ENCODE measurements at regions not wholly inside any gene's neighbourhood (a gene's known extent, or its start where the extent isn't known, plus 50 kb on each side); places are given as distances from the start of the nearest gene placed in this dataset.

GRCh38 chr7:67644151-67644550, 647.5 kb downstream of the TYW1 start:
- DNase-seq (ENCODE audit: insufficient read length, low spot score, missing footprints) = no peak
- no peak for TF ChIP-seq CTCF (IDR thresholded peaks at IDR 0.05; ENCODE audit: extremely low read depth, low read depth, low read length)
- H3K4me2 ChIP-seq (ENCODE audit: insufficient read depth, low read length) = no peak overlapping the region
- H3K9me3 ChIP-seq (ENCODE audit: low read depth, low read length) = no peaks in the 10 kb centered on the region
- H3K27ac ChIP-seq (ENCODE audit: low read depth, low read length) = no peak overlapping the region
- H3K79me2 ChIP-seq (ENCODE audit: insufficient read depth, low read length) = no peaks in the 10 kb centered on the region
- H4K20me1 ChIP-seq (ENCODE audit: insufficient read depth, low read length) = no peaks in the 10 kb centered on the region
- H3K27me3 ChIP-seq (ENCODE audit: insufficient read depth, low read length) = no peaks in the 10 kb centered on the region
- no peaks in the 10 kb centered on the region for H3K36me3 ChIP-seq (ENCODE audit: insufficient read depth, low read length)
- H2AFZ ChIP-seq (ENCODE audit: low read length) = no peak overlapping the region
- H3K4me3 ChIP-seq (ENCODE audit: insufficient read depth, low read length) = no peak overlapping the region
- no peaks in the 10 kb centered on the region for H3K4me1 ChIP-seq (ENCODE audit: insufficient read depth, low read length)

GRCh38 chr7:67652937-67653336, 656.3 kb downstream of the TYW1 start:
- H4K20me1 ChIP-seq (ENCODE audit: insufficient read depth, low read length) = no peaks in the 10 kb centered on the region
- no peak for TF ChIP-seq CTCF (IDR thresholded peaks at IDR 0.05; ENCODE audit: extremely low read depth, low read depth, low read length)
- no peak overlapping the region for H3K27ac ChIP-seq (ENCODE audit: low read depth, low read length)
- no peak overlapping the region for H3K4me3 ChIP-seq (ENCODE audit: insufficient read depth, low read length)
- no peak overlapping the region for H3K4me2 ChIP-seq (ENCODE audit: insufficient read depth, low read length)
- H3K27me3 ChIP-seq (ENCODE audit: insufficient read depth, low read length) = no peaks in the 10 kb centered on the region
- H3K79me2 ChIP-seq (ENCODE audit: insufficient read depth, low read length) = no peaks in the 10 kb centered on the region
- H3K36me3 ChIP-seq (ENCODE audit: insufficient read depth, low read length) = no peaks in the 10 kb centered on the region
- DNase-seq (ENCODE audit: insufficient read length, low spot score, missing footprints) = no peak
- no peaks in the 10 kb centered on the region for H3K9me3 ChIP-seq (ENCODE audit: low read depth, low read length)
- H3K4me1 ChIP-seq (ENCODE audit: insufficient read depth, low read length) = no peaks in the 10 kb centered on the region
- H2AFZ ChIP-seq (ENCODE audit: low read length) = no peak overlapping the region

- H4K20me1 ChIP-seq (ENCODE audit: insufficient read depth, low read length) = no peaks in the 10 kb centered on the region
- no peak overlapping the region for H3K4me2 ChIP-seq (ENCODE audit: insufficient read depth, low read length)
- no peak for DNase-seq (ENCODE audit: insufficient read length, low spot score, missing footprints)
- H3K9me3 ChIP-seq (ENCODE audit: low read depth, low read length) = no peaks in the 10 kb centered on the region
- H3K4me3 ChIP-seq (ENCODE audit: insufficient read depth, low read length) = no peak overlapping the region
- H3K79me2 ChIP-seq (ENCODE audit: insufficient read depth, low read length) = no peaks in the 10 kb centered on the region
- no peak overlapping the region for H2AFZ ChIP-seq (ENCODE audit: low read length)
- H3K4me1 ChIP-seq (ENCODE audit: insufficient read depth, low read length) = no peaks in the 10 kb centered on the region
- TF ChIP-seq CTCF (IDR thresholded peaks at IDR 0.05; ENCODE audit: extremely low read depth, low read depth, low read length) = no peak
- H3K27me3 ChIP-seq (ENCODE audit: insufficient read depth, low read length) = no peaks in the 10 kb centered on the region
- no peaks in the 10 kb centered on the region for H3K36me3 ChIP-seq (ENCODE audit: insufficient read depth, low read length)
- no peak overlapping the region for H3K27ac ChIP-seq (ENCODE audit: low read depth, low read length)
Observed at GRCh38 chr7:67653856-67654454, 657.3 kb downstream of the TYW1 start.

- H3K27ac ChIP-seq (ENCODE audit: low read depth, low read length) = no peak overlapping the region
- no peaks in the 10 kb centered on the region for H4K20me1 ChIP-seq (ENCODE audit: insufficient read depth, low read length)
- no peaks in the 10 kb centered on the region for H3K27me3 ChIP-seq (ENCODE audit: insufficient read depth, low read length)
- H3K79me2 ChIP-seq (ENCODE audit: insufficient read depth, low read length) = no peaks in the 10 kb centered on the region
- no peak for TF ChIP-seq CTCF (IDR thresholded peaks at IDR 0.05; ENCODE audit: extremely low read depth, low read depth, low read length)
- no peaks in the 10 kb centered on the region for H3K36me3 ChIP-seq (ENCODE audit: insufficient read depth, low read length)
- H2AFZ ChIP-seq (ENCODE audit: low read length) = no peak overlapping the region
- H3K9me3 ChIP-seq (ENCODE audit: low read depth, low read length) = no peaks in the 10 kb centered on the region
- no peak overlapping the region for H3K4me3 ChIP-seq (ENCODE audit: insufficient read depth, low read length)
- no peak for DNase-seq (ENCODE audit: insufficient read length, low spot score, missing footprints)
- H3K4me1 ChIP-seq (ENCODE audit: insufficient read depth, low read length) = no peaks in the 10 kb centered on the region
- no peak overlapping the region for H3K4me2 ChIP-seq (ENCODE audit: insufficient read depth, low read length)
Observed at GRCh38 chr7:67654642-67655041, 658.0 kb downstream of the TYW1 start.

All from osteoblast (primary cell).